AG09309 (cell line): ENCODE measurements at regions not wholly inside any gene's neighbourhood (a gene's known extent, or its start where the extent isn't known, plus 50 kb on each side); places are given as distances from the start of the nearest gene placed in this dataset.

Source experiments
- DNase-seq: peaks from one replicate; pipeline ENCODE4 v3.0.0-alpha.2; 2010; ENCODE audit warnings: low read depth
- H3K4me3 ChIP-seq: 2 replicates; pipeline ENCODE4 v1.5.1; 2011; ENCODE audit warnings: mild to moderate bottlenecking, low read depth, low read length, moderate library complexity; ENCODE audit not compliant: control insufficient read depth
- CTCF ChIP-seq: IDR thresholded peaks from 2 replicates; pipeline ENCODE4 v1.5.1; 2011; ENCODE audit warnings: mild to moderate bottlenecking, low read depth, low read length, inconsistent platforms; ENCODE audit not compliant: insufficient read depth, control insufficient read depth; ENCODE audit errors: missing control alignments

DNA sequence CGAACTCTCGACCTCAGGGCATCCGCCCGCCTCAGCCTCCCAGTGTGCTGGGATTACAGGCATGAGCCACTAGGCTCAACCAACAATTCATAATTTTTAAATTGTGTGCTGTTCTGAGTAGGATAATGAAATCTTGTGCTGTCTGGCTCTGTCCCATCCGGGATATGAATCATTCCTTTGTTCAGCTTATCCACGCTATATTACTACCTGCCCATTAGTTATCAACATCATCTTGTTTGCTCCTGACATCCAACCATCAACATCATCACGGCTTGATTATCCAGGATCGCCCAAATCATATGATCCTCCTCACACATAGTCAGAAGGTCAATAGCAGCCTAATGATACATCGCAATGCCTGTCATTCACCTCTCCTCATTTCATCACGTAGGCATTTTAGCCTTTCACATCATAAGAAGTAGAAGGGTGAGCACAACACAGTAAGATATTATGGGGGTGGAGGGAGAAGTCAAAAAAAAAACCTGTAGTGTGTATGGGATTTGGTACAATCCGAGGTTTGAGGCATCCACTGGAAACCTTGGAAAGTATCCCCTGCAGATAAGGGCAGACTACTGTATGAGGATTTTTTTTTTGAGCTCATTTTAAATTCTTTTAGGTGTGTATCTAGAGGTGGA is 77.0 kb upstream of the SIAH1 start:
- no peak overlapping the region for H3K4me3 ChIP-seq
- DNase-seq = no peak
- no peak for TF ChIP-seq CTCF

- DNase-seq = no peak
- H3K4me3 ChIP-seq = no peak overlapping the region
- no peak for TF ChIP-seq CTCF
These were observed 74.0 kb upstream of the SIAH1 start for GRCh38 chr16:48459167-48459566.

DNA sequence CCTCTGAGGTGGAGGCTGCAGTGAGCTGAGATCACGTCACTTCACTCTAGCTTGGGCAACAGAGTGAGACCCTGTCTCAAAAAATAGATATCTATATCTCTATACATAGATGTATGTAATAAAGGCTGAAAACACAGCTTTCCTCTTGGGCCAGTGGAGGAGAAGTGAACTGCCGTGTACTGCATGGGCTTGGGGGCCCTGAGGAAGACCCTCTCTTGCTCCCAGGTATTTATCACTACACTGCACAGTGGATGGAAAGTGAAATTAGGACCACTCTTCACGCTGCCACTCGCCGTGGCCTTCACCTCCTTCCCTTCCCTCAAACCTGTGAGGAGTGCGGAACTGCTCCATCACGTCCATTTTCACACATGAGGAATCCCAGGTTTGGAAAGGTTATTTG is 68.8 kb upstream of the SIAH1 start:
- TF ChIP-seq CTCF = no peak
- DNase-seq = no peak

DNA sequence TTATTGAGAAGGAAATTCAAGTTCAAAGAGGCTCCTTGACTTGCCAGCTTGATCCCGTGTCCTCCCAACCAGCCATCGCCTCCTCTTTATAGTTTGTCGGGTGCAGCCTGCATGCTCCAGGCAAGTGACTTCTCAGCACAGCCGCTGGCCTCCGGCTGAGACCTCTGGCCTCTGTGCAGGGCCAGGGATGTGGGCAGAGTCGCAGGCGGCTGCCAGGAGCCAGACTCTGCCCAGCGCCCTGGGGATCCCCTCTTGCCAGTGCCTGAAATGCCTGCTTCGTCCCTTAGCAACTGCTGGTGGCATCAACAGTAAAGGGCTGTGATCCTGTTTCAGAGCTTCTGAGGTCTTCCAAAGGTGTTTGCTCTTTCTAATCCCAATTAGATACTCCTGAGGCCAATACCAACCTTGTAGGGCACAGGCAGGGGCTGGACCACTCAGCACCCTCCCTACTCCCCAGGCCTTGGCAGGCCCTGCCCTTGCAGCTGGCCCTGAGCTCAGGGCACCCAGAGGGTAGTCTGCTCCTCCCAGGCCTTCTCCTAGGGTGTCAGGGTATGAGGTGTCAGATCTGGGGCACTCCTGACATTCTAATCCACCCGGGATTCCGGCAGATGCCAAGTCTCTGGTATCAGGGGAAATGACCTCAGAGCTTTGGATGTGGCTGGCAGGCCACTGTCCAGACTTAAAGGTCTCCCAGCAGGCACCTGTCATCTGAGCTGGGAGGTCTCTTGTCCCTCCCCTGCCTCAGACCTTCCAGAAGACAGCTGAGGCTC is 68.0 kb upstream of the SIAH1 start:
- H3K4me3 ChIP-seq = no peak overlapping the region
- no peak for DNase-seq
- no peak for TF ChIP-seq CTCF

More for the DNA sequence above, 68.8 kb upstream of the SIAH1 start:
- H3K4me3 ChIP-seq = no peak overlapping the region

- no peak for TF ChIP-seq CTCF
- H3K4me3 ChIP-seq = no peak overlapping the region
- no peak for DNase-seq
These were observed 66.1 kb upstream of the SIAH1 start for GRCh38 chr16:48451323-48451722.

GRCh38 chr16:48450367-48450766 is 65.2 kb upstream of the SIAH1 start:
- H3K4me3 ChIP-seq = no peak overlapping the region
- TF ChIP-seq CTCF = no peak
- DNase-seq = no peak
